CD4-positive, alpha-beta T cell treated with Interleukin-15 for 4 hours (primary cell): ENCODE measurements at regions not wholly inside any gene's neighbourhood (a gene's known extent, or its start where the extent isn't known, plus 50 kb on each side); places are given as distances from the start of the nearest gene placed in this dataset.

ENCODE experiments used
- DNase-seq: peaks from one replicate; pipeline ENCODE4 v3.0.0-alpha.2; 2020; ENCODE audit warnings: low spot score

- DNase-seq: no peak
Measured at GRCh38 chr1:222167896-222168295, 380.0 kb downstream of the HHIPL2 start.

GRCh38 chr1:222167111-222167510 is 380.8 kb downstream of the HHIPL2 start:
- no peak for DNase-seq

- no peak for DNase-seq
Measured at GRCh38 chr1:222165629-222166028, 382.3 kb downstream of the HHIPL2 start.

- no peak for DNase-seq
Measured at GRCh38 chr1:222163895-222164294, 384.0 kb downstream of the HHIPL2 start.

DNA sequence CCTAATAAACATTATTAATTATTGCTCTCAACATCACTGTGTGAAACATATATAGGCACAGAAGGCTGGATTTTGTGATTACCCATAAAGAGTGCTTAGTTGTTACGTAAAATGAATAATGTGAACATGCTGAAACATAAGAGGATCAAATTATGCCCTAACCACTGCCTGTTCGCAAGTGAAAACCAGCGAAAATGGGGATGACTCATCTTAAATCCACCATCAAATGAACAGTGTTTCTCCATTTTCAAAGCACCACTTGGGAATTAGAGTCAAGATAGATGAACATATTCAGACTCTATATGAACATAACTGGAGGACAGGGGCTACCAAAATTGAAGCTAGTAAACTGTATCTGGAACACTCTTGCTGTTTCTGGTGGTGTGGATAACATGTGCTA is 386.2 kb downstream of the HHIPL2 start:
- no peak for DNase-seq

DNA sequence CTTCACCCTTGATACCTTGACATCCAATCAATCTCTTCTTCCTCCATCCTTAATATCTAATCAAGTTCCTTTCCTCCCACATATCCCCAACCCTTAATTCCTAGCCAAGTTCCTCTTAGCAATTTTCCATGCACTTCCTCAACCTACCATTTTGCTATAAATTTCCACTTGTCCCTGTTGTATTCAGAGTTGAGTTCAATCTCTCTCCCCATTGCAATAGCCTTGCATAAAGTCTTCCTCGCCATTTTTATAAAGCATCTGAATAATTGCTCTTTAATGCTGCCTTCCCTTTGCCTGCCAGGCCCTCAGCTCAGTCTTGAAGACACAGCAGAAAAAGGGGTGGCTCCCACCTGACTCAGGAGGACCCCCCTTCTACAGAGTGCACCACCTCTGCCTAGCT is 390.3 kb downstream of the HHIPL2 start:
- no peak for DNase-seq

GRCh38 chr1:222140206-222140605 is 398.3 kb upstream of the DUSP10 start:
- no peak for DNase-seq

DNA sequence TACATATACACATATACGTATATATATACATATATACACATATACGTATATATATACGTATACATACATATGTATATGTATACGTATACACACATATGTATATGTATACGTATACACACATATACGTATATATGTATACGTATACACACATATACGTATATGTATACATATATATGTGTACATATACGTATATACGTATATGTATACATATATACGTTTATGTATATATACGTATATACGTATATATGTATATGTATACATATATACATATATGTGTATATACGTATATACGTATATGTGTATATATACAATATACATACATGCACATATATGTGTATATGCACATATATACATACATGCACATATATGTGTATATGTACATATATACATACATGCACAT is 396.2 kb upstream of the DUSP10 start:
- no peak for DNase-seq

- DNase-seq: no peak
Measured at GRCh38 chr1:222136869-222137268, 395.0 kb upstream of the DUSP10 start.

- DNase-seq: no peak
Measured at GRCh38 chr1:222129041-222129440, 387.2 kb upstream of the DUSP10 start.

DNA sequence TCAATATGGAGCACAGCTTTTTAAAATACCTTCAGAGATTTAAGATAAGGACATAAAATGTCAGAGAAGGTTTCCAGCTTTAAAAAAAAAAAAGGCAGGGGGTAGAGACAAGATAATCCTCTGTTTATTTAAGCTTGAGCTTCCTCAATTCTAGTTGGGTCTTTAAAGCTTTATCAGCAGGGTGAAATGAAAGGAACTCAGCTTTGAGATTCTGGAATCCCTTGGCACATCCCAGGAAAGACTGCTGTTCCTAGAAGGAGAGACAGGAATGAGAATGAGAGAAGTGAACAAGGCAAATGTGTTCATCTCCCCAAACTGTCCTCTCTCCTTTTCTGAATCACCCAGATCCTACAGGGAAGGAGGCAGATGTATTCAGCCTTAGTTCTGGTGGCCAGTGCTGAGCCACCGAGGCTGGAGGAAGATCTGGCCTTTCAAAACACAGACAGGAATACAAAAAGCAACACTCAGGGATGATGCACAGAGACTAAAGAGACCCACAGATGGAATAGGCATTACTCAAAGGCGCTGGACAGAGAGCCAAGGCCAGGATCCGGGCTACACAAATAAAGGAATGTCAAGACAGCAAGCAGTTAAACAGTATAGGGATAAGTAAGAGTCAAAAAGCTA is 385.8 kb upstream of the DUSP10 start:
- no peak for DNase-seq

DNA sequence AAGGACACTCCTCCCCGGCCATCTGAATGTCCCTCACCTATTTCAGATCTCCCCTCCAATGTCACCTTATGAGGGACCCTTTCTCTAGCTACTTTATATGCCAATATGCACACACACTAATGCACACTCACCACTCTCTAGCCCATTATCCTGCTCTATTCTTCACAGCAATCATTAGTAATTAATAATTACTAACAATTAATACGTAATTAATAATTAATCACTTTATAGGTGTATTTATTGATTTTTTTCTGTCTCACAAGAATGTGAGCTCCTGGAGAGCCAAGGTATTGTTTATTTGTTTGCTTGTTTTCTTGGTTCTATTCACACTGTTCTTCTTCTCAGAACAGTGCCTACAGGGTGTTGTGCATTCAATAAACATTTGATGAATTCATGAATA is 385.2 kb upstream of the DUSP10 start:
- no peak for DNase-seq

DNA sequence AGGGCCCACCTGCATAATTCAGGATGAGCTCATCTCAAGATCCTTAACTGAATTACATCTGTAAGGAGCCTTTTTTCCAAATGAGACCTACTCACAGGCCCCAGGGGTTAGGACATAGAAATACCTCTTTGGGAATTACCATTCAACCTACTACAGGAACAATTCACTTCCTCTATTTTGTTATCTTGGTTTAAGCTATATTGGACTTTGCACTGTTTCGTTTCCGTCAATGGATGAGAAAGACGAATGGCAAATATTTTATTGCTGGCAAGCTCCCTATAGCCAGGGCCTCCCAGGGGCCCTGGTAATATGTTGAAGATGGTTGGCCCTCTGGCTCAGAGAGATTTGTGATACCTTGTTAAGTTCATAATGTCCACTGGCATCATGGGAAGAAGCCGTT is 384.2 kb upstream of the DUSP10 start:
- DNase-seq: no peak

GRCh38 chr1:222124602-222125001 is 382.7 kb upstream of the DUSP10 start:
- no peak for DNase-seq

DNA sequence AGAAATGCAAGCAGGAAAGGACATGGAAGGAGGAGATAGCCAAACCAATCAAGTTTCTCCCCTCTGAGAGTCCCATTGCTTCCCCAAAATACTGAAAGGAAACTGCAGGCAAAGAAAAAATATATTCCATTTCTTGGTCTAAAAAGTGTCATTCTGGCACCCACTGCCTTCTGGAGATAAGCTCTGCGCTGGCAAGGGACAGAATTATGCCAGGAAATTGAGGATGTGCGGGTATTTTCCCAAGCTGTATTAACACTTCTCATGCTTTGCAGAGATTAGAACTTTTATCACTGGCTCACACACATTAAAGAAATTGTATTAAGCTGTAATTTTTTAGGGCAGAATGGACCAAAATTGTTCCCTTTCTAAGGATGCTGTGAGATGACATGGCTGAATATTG is 381.2 kb upstream of the DUSP10 start:
- DNase-seq: no peak

GRCh38 chr1:222117809-222118208 is 375.9 kb upstream of the DUSP10 start:
- DNase-seq: no peak

- no peak for DNase-seq
Measured at GRCh38 chr1:222114536-222115156, 372.8 kb upstream of the DUSP10 start.

GRCh38 chr1:222109836-222110235 is 367.9 kb upstream of the DUSP10 start:
- no peak for DNase-seq

DNA sequence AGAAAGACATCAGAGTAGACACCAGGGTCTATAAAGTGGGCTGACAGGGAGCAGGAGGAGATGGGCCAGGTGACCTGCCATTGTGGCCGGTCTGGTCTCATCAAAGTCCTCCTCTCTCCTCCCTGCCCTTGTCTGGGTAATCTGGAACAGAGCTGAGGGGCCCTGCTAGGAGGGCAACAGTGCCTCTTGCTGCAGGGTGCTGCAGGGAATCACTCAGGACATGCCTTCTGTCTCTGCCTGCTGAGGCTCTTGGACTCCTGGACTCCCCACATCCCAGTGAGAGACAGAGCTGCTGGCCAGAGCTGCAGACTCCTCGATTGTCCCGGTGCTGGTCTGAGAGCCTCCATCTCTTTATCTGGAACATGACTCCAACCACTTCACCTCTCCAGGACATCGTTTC is 366.1 kb upstream of the DUSP10 start:
- DNase-seq: no peak

- DNase-seq: no peak
Measured at GRCh38 chr1:222107267-222107666, 365.4 kb upstream of the DUSP10 start.

GRCh38 chr1:222106377-222106776 is 364.5 kb upstream of the DUSP10 start:
- no peak for DNase-seq

DNA sequence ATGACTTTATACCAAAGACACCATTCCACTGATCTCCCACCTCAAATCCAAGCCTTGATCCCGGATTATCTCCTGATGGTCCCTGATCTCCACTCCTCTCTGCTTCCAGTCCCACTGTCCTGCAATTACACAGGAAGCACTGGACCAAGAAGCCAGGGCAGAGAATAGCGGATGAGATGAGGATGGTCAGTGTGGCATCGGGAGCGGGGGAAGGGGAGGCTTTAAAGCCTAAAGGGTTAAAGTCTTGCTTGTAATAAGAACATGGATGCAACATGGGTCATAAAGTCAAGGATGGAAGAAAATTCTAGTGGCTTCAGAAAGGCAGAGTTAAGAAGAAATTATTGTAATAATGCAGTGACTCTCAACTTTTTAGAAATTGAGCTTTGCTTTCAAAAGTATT is 364.0 kb upstream of the DUSP10 start:
- no peak for DNase-seq

DNA sequence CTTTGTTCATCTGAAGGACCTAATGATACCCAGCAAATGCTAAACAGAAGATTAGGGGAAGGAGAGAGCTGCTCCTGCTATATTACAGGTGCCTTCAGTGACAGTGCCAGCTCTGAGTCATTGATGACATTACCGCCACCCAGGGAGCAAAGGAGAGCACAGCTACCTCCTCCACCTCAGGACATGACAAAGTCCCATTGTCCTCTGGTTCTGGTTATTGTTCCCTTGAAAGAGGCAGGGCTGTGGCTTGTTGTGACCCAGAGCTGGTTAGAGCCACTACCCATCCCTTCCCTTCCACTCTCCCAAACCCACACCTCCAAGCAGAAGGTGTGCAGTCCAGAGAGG is 363.5 kb upstream of the DUSP10 start:
- no peak for DNase-seq

DNA sequence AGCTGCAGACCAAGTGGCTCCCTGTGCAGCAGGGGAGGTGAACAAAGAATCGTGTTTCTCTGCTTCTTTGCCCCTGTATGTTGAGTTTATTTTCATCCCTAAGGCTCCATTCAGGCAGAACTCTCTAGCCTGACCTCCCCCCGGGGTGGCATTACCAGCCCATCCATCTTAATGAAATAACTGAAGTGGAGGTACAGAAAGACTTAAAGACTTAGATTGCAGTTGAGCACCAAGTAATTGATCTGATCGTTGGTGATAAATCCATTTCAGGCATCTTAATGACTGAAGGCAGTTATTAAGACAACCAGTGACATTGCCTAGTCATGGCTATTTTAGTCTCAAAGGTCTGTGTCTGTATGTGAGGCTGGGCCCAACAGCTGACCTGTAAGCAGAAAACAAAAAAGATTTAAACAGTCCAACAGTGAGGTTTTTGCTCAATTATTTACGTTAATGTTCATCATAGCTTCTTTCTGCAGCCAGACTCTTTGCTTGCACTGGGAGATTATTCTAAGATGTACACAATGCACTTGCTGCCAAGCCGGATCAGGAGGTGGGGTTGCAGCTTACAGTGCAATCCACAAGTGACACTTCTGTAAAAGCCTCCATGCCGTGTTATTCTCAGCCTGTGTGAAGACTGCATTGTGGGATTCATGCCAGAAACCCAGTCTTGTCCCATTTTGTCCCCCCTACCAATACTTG is 363.0 kb upstream of the DUSP10 start:
- DNase-seq: no peak
